WTC11 (cell line): ENCODE measurements at regions not wholly inside any gene's neighbourhood (a gene's known extent, or its start where the extent isn't known, plus 50 kb on each side); places are given as distances from the start of the nearest gene placed in this dataset.

ENCODE experiments used
- ATAC-seq: fragments of 200-7000 bp; cut with Tn5 transposase; 2 replicates; pipeline ENCODE4 v1.10.0; 2021; ENCODE audit warnings: mild to moderate bottlenecking, moderate library complexity
- CTCF ChIA-PET: fragments of 300-600 bp; sonication (Branson Sonifier 250); formaldehyde crosslinking; loops from one replicate; lab custom pipeline; 2021; ENCODE audit warnings: antibody characterized with exemption; lab: Charles Lee
- POLR2A ChIA-PET: fragments of 350-600 bp; sonication (Branson Sonifier 250); formaldehyde crosslinking; loops from one replicate; lab custom pipeline; 2021; ENCODE audit warnings: antibody characterized with exemption; lab: Charles Lee
- DNase-seq: peaks from one replicate; pipeline ENCODE4 v3.0.0; 2021; ENCODE audit warnings: low spot score
- H3K27ac Mint-ChIP-seq: 2 replicates; pipeline ENCODE4 v1.8.0; 2021; ENCODE audit warnings: mixed read lengths
- H3K27me3 Mint-ChIP-seq: 2 replicates; pipeline ENCODE4 v1.8.0; 2021; ENCODE audit warnings: low read depth, mild to moderate bottlenecking, moderate library complexity, mixed read lengths
- H3K36me3 Mint-ChIP-seq: 2 replicates; pipeline ENCODE4 v1.8.0; 2021; ENCODE audit warnings: mixed read lengths
- H3K4me1 Mint-ChIP-seq: 2 replicates; pipeline ENCODE4 v1.8.0; 2022; ENCODE audit warnings: mixed read lengths
- H3K4me3 Mint-ChIP-seq: 2 replicates; pipeline ENCODE4 v1.8.0; 2021; ENCODE audit warnings: mild to moderate bottlenecking, moderate library complexity, mixed read lengths
- H3K9me3 Mint-ChIP-seq: 2 replicates; pipeline ENCODE4 v1.8.0; 2021; ENCODE audit warnings: mixed read lengths
- AFF4 ChIP-seq: sonication (generic); formaldehyde crosslinking; IDR thresholded peaks from 2 replicates; pipeline ENCODE4 v1.8.1; 2023; ENCODE audit warnings: mild to moderate bottlenecking, missing genetic modification reagents, borderline replicate concordance
- CREB1 ChIP-seq: sonication (generic); formaldehyde crosslinking; IDR thresholded peaks from 2 replicates; pipeline ENCODE4 v1.8.0; 2023; ENCODE audit warnings: mild to moderate bottlenecking, missing genetic modification reagents
- CTCF ChIP-seq: fragments of 200-600 bp; IDR thresholded peaks from 2 replicates; pipeline ENCODE4 v1.8.0; 2022; ENCODE audit warnings: antibody characterized with exemption
- E2F1 ChIP-seq: sonication (generic); formaldehyde crosslinking; IDR thresholded peaks from 2 replicates; pipeline ENCODE4 v1.8.0; 2022; ENCODE audit warnings: mild to moderate bottlenecking, missing genetic modification reagents
- ERG ChIP-seq: fragments of 250-450 bp; sonication (Bioruptor Pico); IDR thresholded peaks from 2 replicates; pipeline ENCODE4 v1.8.0; 2021; ENCODE audit warnings: mild to moderate bottlenecking
- FOXJ3 ChIP-seq: sonication (generic); formaldehyde crosslinking; IDR thresholded peaks from 2 replicates; pipeline ENCODE4 v1.9.0; 2021; ENCODE audit warnings: missing genetic modification reagents, mild to moderate bottlenecking, borderline replicate concordance
- HMGA2 ChIP-seq: fragments of 250-450 bp; sonication (Bioruptor Pico); IDR thresholded peaks from 2 replicates; pipeline ENCODE4 v1.4.0; 2021; ENCODE audit warnings: mild to moderate bottlenecking, moderate library complexity
- IRF1 ChIP-seq: sonication (generic); formaldehyde crosslinking; IDR thresholded peaks from 2 replicates; pipeline ENCODE4 v1.8.0; 2023; ENCODE audit warnings: missing genetic modification reagents
- NR2C2 ChIP-seq: sonication (generic); formaldehyde crosslinking; IDR thresholded peaks from 2 replicates; pipeline ENCODE4 v1.8.0; 2022; ENCODE audit warnings: mild to moderate bottlenecking, missing genetic modification reagents
- OVOL2 ChIP-seq: fragments of 250-450 bp; sonication (Bioruptor Pico); IDR thresholded peaks from 2 replicates; pipeline ENCODE4 v1.9.0; 2021; ENCODE audit warnings: mild to moderate bottlenecking, borderline replicate concordance
- PREB ChIP-seq: sonication (generic); formaldehyde crosslinking; IDR thresholded peaks from 2 replicates; pipeline ENCODE4 v1.8.1; 2022; ENCODE audit warnings: mild to moderate bottlenecking, missing genetic modification reagents, moderate library complexity, borderline replicate concordance
- SMAD3 ChIP-seq: sonication (generic); formaldehyde crosslinking; IDR thresholded peaks from 2 replicates; pipeline ENCODE4 v1.8.0; 2022; ENCODE audit warnings: missing genetic modification reagents, mild to moderate bottlenecking, borderline replicate concordance
- TEAD4 ChIP-seq: sonication (generic); formaldehyde crosslinking; IDR thresholded peaks from 2 replicates; pipeline ENCODE4 v1.8.0; 2022; ENCODE audit warnings: mild to moderate bottlenecking, missing genetic modification reagents
- ZBTB21 ChIP-seq: sonication (generic); formaldehyde crosslinking; IDR thresholded peaks from 2 replicates; pipeline ENCODE4 v1.8.1; 2023; ENCODE audit warnings: mild to moderate bottlenecking, missing genetic modification reagents, borderline replicate concordance
- ZNF121 ChIP-seq: sonication (generic); formaldehyde crosslinking; IDR thresholded peaks from 2 replicates; pipeline ENCODE4 v1.8.0; 2023; ENCODE audit warnings: missing genetic modification reagents
- ZNF232 ChIP-seq: sonication (generic); formaldehyde crosslinking; IDR thresholded peaks from 2 replicates; pipeline ENCODE4 v1.8.0; 2022; ENCODE audit warnings: mild to moderate bottlenecking, missing genetic modification reagents
- ZNF423 ChIP-seq: fragments of 250-450 bp; sonication (Bioruptor Pico); IDR thresholded peaks from 2 replicates; pipeline ENCODE4 v2.1.2; 2022; ENCODE audit warnings: mild to moderate bottlenecking, moderate library complexity
- ZNF671 ChIP-seq: fragments of 250-450 bp; sonication (Bioruptor Pico); IDR thresholded peaks from 2 replicates; pipeline ENCODE4 v1.8.0; 2021; ENCODE audit warnings: mild to moderate bottlenecking
- TF ChIP-seq, protein P1 (sequence below): sonication (generic); formaldehyde crosslinking; IDR thresholded peaks from 2 replicates; pipeline ENCODE4 v1.8.0; 2022; ENCODE audit warnings: mild to moderate bottlenecking, missing genetic modification reagents

GRCh38 chr4:136687596-136687995, 844.7 kb downstream of the PCDH18 start:
- CTCF ChIA-PET: interaction anchor here (0.8 to 1.5 kb wide), 3 partner anchors 10 to 176 kb away, joined by 3 to 15 read pairs (median 3); no protein-coding TSS in a partner anchor

GRCh38 chr4:136687118-136687517, 845.2 kb downstream of the PCDH18 start:
- DNase-seq (peak; percentile 14), ATAC-seq (peak; percentile 88)
- CTCF ChIA-PET: interaction anchor here (0.8 to 1.5 kb wide), 3 partner anchors 9 to 176 kb away, joined by 3 to 15 read pairs (median 3); no protein-coding TSS in a partner anchor
- Mint-ChIP-seq H3K27me3 (no peaks in the 10 kb centered on the region), H3K4me1 (peaks cover 40% of the 10 kb centered on the region), H3K36me3 (no peaks in the 10 kb centered on the region), H3K27ac (no peak overlapping the region)
- no peak for TF ChIP-seq OVOL2 (CRISPR knock-in tag)
- no peak for TF ChIP-seq E2F1 (CRISPR knock-in tag)
- TF ChIP-seq NR2C2: no peak
- no peak for TF ChIP-seq ZNF423 (CRISPR knock-in tag)
- TF ChIP-seq CTCF: 0 out of 2 replicates have a peak, but pooled peaks have one; percentile 16
- no peak for TF ChIP-seq SMAD3 (CRISPR knock-in tag)
- TF ChIP-seq, all 79 proteins: peak for 1
- Mint-ChIP-seq H3K9me3 (peaks cover 13% of the 10 kb centered on the region), H3K4me3 (no peak overlapping the region)
- POLR2A ChIA-PET: interaction anchor here (0.6 kb wide), 1 partner anchor 206 kb away, joined by 5 read pairs; no protein-coding TSS in a partner anchor

More at GRCh38 chr4:136687596-136687995, 844.7 kb downstream of the PCDH18 start:
- ATAC-seq: peak; percentile 40
- Mint-ChIP-seq H3K36me3 (no peaks in the 10 kb centered on the region), H3K4me1 (peaks cover 40% of the 10 kb centered on the region), H3K27me3 (no peaks in the 10 kb centered on the region), H3K27ac (0 out of 2 replicates have a peak overlapping the region, but pooled peaks have one; percentile 1), H3K4me3 (no peak overlapping the region), H3K9me3 (peaks cover 13% of the 10 kb centered on the region)
- POLR2A ChIA-PET: interaction anchor here (0.6 kb wide), 1 partner anchor 206 kb away, joined by 5 read pairs; no protein-coding TSS in a partner anchor
- TF ChIP-seq ERG (CRISPR knock-in tag) (no peak), ZNF671 (CRISPR knock-in tag) (no peak), ZBTB21 (CRISPR knock-in tag) (no peak)
- DNase-seq: no peak

DNA sequence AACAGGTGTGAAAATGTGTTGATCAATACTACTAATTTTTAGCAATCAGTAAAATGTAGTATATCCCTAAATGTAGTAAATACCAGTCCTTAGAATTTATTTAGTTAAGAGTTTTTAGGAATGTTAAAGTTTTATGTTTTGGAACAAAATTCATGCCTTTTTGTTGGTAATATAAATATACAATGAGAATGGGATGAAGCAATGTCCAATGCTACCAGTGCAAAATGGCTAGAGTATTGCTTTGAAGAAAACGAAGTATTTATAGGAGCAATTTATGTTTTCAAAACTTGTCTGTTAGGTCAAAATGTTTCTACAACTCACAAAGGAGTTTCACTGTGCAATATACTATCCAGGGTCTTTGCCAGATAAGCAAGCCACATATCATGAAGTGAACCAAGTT, 851.5 kb downstream of the PCDH18 start:
- no peak for ATAC-seq
- CTCF ChIA-PET: interaction anchor here (2.3 kb wide), 1 partner anchor 183 kb away, joined by 5 read pairs; no protein-coding TSS in a partner anchor
- no peak overlapping the region for H3K4me3 Mint-ChIP-seq
- TF ChIP-seq CREB1 (CRISPR knock-in tag): no peak
- no peak for TF ChIP-seq FOXJ3 (CRISPR knock-in tag)
- no peak for TF ChIP-seq HMGA2 (CRISPR knock-in tag)
- TF ChIP-seq, protein P1, sequence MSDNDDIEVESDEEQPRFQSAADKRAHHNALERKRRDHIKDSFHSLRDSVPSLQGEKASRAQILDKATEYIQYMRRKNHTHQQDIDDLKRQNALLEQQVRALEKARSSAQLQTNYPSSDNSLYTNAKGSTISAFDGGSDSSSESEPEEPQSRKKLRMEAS (CRISPR knock-in tag): no peak
- no peak for TF ChIP-seq AFF4 (CRISPR knock-in tag)
- no peak for TF ChIP-seq PREB
- no peak for TF ChIP-seq ZNF121
- TF ChIP-seq ZNF232 (CRISPR knock-in tag): no peak
- TF ChIP-seq ZBTB21 (CRISPR knock-in tag): no peak
- no peak for TF ChIP-seq IRF1 (CRISPR knock-in tag)
- no peak for TF ChIP-seq TEAD4 (CRISPR knock-in tag)
- TF ChIP-seq, all 79 proteins: peak for 0
- Mint-ChIP-seq H3K9me3 (0 out of 2 replicates have a peak, but pooled peaks cover 4% of the 10 kb centered on the region), H3K4me1 (peaks cover 6% of the 10 kb centered on the region; the same call in 1 of the 2 replicates), H3K27ac (no peak overlapping the region), H3K27me3 (no peaks in the 10 kb centered on the region), H3K36me3 (no peaks in the 10 kb centered on the region)
- POLR2A ChIA-PET: no interaction called here
- DNase-seq: no peak
